Subcutaneous abdominal adipose tissue (tissue), 5 donors: ENCODE measurements at regions not wholly inside any gene's neighbourhood (a gene's known extent, or its start where the extent isn't known, plus 50 kb on each side); places are given as distances from the start of the nearest gene placed in this dataset.
"Not testable (repeated sequence)": the region's sequence is repeated elsewhere in the genome, so short reads cannot be mapped to it uniquely, and the experiment has no call there.

Source experiments
- H3K27ac ChIP-seq: one replicate; pipeline ENCODE4 v1.7.0; 2013; ENCODE audit warnings: low read depth, mild to moderate bottlenecking, inconsistent platforms, low read length, moderate library complexity
- H3K27me3 ChIP-seq, 5 donors: one replicate each; pipeline ENCODE4 v1.7.0; 2013; ENCODE audit warnings: low read length in 5 of 5, inconsistent platforms in 1 of 5; ENCODE audit not compliant: control insufficient read depth in 5 of 5, insufficient read depth in 4 of 5
- H3K36me3 ChIP-seq, 5 donors: one replicate each; pipeline ENCODE4 v1.7.0; 2013; ENCODE audit warnings: low read length in 5 of 5; ENCODE audit not compliant: control insufficient read depth in 5 of 5, insufficient read depth in 5 of 5
- H3K4me1 ChIP-seq, 5 donors: one replicate each; pipeline ENCODE4 v1.7.0; 2013; ENCODE audit warnings: low read length in 5 of 5, mild to moderate bottlenecking in 3 of 5, moderate library complexity in 1 of 5; ENCODE audit not compliant: control insufficient read depth in 5 of 5, insufficient read depth in 5 of 5
- H3K4me3 ChIP-seq, 5 donors: one replicate each; pipeline ENCODE4 v1.7.0; 2013; ENCODE audit warnings: low read length in 5 of 5, low read depth in 1 of 5
- H3K9ac ChIP-seq, 5 donors: one replicate each; pipeline ENCODE4 v1.7.0; 2013; ENCODE audit warnings: low read length in 5 of 5, mild to moderate bottlenecking in 4 of 5, moderate library complexity in 3 of 5
- H3K9me3 ChIP-seq, 5 donors: one replicate each; pipeline ENCODE4 v1.7.0; 2013; ENCODE audit warnings: low read length in 5 of 5; ENCODE audit not compliant: control insufficient read depth in 5 of 5
- donor health status: healthy.
- donor health status: healthy.
- donor health status: healthy.
- donor health status: healthy.
- donor health status: healthy.

DNA sequence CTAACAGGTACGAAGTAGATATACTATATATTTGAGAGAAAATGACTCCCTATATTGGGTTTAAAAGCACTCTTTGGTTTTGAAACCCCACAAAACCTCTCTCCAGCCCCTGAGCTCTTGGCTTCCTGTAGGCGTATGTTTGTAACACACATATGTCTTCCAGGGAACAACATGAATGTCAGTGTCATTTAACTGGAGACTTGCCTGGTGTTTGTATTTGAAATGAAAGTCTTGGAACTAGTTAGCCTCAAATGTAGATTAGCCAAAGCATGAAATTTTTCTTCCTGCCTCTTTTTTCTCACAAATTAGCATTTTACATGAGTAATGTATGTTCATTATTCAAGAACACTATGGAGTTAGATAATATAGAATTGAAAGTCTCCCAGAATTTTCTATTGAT, 411.8 kb upstream of the ASIC2 start:
- Histone ChIP-seq H3K36me3 (no peaks in the 10 kb centered on the region), H3K9me3 (peaks cover 0 to 3% (median 0%) of the 10 kb centered on the region in 5 donors), H3K4me1 (no peaks in the 10 kb centered on the region), H3K27me3 (peaks cover 0 to 8% (median 0%) of the 10 kb centered on the region in 5 donors), H3K27ac (no peak overlapping the region), H3K9ac (no peak overlapping the region), H3K4me3 (no peak overlapping the region)

DNA sequence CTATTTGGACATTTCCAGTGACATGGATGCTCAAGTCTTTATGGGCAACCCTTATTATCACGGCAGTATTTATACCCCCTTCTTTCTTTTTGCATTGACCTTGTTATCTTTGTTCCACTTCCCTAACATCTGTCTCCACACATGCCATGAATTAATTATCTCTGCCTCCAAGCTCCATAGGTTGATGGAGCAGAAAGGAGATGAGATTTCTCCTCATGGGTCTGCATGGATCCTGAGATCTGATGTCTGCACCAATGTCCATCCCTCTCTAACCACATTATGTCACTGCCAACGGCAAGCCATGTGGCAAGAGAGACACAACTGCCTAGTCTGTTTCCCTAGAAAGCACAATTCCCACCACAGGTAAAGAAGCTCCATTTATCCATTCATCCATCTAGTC, 416.8 kb upstream of the ASIC2 start:
- H3K36me3 ChIP-seq: no peaks in the 10 kb centered on the region
- no peaks in the 10 kb centered on the region for H3K4me1 ChIP-seq
- H3K4me3 ChIP-seq: no peak overlapping the region
- peaks cover 0 to 7% (median 3%) of the 10 kb centered on the region in 5 donors for H3K27me3 ChIP-seq
- H3K27ac ChIP-seq: no peak overlapping the region
- H3K9ac ChIP-seq: no peak overlapping the region
- H3K9me3 ChIP-seq: peaks cover 0 to 3% (median 0%) of the 10 kb centered on the region in 5 donors

DNA sequence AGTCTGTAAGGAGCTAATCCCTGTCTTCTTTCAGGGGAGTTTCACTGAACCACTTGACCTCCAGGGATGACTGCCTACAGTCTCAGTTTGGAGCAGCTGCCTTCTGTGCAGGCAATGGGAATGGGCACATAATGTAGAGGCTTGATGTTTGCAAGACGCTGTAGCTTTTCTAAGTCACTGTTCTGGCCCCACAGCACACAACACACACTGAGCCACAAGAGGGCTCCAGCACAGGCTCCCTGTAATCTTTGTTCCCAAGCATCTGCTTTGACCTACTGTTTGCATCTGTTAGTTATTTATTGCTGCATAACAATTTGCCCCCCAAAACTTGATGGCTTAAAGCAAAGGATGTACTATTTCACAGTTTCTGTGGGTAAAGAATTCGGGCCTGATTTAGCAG, 419.0 kb upstream of the ASIC2 start:
- no peak overlapping the region for H3K9ac ChIP-seq
- H3K4me1 ChIP-seq: no peaks in the 10 kb centered on the region
- H3K27me3 ChIP-seq: peaks cover 0 to 7% (median 3%) of the 10 kb centered on the region in 5 donors
- H3K9me3 ChIP-seq: no peaks in the 10 kb centered on the region
- H3K4me3 ChIP-seq: no peak overlapping the region
- no peaks in the 10 kb centered on the region for H3K36me3 ChIP-seq
- no peak overlapping the region for H3K27ac ChIP-seq

DNA sequence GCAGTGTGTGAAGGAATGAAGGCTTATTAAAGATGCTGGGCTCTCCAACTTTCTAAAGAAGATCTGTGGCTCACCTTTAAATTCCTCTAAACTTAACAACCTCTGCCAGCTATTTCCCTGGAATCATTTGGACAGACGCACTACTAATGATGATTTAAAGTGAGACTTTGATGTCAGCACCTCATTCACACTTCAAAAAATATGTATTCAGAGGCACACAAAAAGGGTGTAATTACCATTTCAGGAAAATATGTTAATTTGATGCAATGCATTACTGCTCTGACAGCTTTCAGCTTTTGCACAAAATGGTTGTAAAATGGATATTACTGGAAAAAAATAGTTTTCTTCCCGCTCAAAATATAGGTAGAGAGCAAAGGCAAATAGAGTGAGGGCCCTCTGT, 423.9 kb upstream of the ASIC2 start:
- Histone ChIP-seq H3K9ac (no peak overlapping the region), H3K4me1 (no peaks in the 10 kb centered on the region), H3K4me3 (no peak overlapping the region), H3K27ac (no peak overlapping the region), H3K27me3 (peaks cover 0 to 11% (median 6%) of the 10 kb centered on the region in 5 donors), H3K9me3 (no peaks in the 10 kb centered on the region), H3K36me3 (no peaks in the 10 kb centered on the region)

DNA sequence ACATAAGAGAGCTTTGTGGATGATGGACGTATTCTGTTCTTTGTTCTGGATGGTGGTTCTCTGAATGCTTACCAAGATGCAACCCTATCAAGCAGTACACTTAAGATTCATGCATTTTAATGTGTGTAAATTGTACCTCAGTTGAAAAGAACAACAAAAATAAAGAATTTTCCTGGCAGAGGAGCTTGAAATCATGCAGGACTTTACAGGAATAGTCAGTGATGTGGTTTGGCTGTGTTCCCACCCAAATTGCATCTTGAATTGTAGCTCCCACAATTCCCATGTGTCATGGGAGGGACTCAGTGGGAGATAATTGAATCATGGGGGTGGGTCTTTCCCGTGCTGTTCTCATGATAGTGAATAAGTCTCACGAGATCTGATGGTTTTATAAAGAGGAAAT, 430.6 kb upstream of the ASIC2 start:
- H3K9me3 ChIP-seq, H3K9ac ChIP-seq, H3K36me3 ChIP-seq, H3K4me1 ChIP-seq, H3K4me3 ChIP-seq, H3K27ac ChIP-seq: not testable (repeated sequence)
- H3K27me3 ChIP-seq: peaks cover 6 to 16% (median 8%) of the 10 kb centered on the region in 5 donors

DNA sequence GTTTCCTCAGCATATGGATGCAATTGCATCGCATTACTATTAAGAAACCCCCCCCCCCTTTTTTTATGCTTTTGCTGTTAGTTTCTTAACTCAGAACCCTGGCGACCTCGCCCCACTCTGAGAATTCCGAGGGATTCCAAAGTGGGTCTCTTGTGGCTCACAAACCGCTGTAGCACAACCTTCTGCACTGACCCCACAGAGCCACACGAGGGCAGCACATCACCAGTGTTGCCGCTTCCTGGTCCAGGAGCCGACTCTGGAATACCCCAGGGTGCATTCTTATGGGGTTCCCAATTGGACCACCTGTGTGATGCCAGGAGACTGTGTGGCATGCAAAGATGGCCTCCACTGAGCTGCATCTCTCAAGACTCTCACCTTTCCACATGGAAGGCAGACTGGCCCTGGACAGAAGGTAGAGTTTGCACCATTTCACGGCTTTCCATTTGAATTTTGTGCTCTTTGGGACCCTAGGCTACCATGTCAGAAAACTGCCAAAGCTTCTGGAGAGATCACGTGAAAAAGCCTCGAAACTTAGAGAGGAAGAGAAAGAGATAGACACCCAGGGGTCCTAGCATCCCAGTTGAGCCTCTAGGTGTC, 432.7 kb upstream of the ASIC2 start:
- H3K4me3 ChIP-seq: no peak overlapping the region
- H3K36me3 ChIP-seq: no peaks in the 10 kb centered on the region
- no peaks in the 10 kb centered on the region for H3K9me3 ChIP-seq
- peaks cover 3 to 10% (median 8%) of the 10 kb centered on the region in 5 donors for H3K27me3 ChIP-seq
- no peak overlapping the region for H3K9ac ChIP-seq
- H3K4me1 ChIP-seq: no peaks in the 10 kb centered on the region
- no peak overlapping the region for H3K27ac ChIP-seq

DNA sequence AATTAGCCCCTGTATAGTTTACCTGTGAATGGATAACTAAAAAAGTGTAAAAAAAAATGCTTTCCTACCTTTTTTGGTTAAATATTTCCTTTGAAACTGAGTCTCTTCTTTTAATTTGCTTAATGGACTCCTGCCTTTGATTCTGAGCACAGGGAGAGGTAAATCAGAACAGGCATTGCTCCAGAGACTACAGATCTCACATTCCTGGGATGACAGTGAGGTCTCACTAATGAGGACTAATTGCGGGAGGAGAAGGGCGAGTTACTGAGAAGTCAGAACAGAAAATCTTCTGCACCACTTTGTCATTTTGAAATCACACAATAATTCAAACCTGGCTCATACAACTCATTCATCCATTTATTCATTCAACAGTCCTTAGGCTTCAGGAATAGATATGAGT, 437.0 kb upstream of the ASIC2 start:
- Histone ChIP-seq H3K9ac (no peak overlapping the region), H3K36me3 (no peaks in the 10 kb centered on the region), H3K9me3 (peaks cover 0 to 6% (median 0%) of the 10 kb centered on the region in 5 donors), H3K4me1 (no peaks in the 10 kb centered on the region), H3K27me3 (peaks cover 4 to 21% (median 14%) of the 10 kb centered on the region in 5 donors), H3K27ac (no peak overlapping the region), H3K4me3 (no peak overlapping the region)

DNA sequence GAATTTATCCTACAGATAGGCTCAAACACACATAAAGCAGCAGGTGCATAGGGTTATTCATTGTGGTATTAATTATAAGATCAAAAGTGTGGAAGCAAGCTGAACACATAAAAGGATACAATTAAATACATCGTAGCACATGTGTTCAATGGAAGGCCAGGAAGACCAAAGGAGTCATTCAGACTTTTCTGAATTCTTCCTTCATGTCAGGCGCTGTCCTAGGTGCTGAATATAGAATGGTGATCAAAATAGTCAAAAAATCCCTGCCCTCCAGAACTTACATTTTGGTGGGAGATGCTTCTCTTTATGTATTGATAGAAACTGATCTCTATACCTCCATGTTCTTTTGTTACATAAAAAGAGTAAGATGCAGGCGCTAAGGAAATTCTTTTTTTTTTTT, 439.0 kb upstream of the ASIC2 start:
- H3K27me3 ChIP-seq: peaks cover 0 to 16% (median 6%) of the 10 kb centered on the region in 5 donors

DNA sequence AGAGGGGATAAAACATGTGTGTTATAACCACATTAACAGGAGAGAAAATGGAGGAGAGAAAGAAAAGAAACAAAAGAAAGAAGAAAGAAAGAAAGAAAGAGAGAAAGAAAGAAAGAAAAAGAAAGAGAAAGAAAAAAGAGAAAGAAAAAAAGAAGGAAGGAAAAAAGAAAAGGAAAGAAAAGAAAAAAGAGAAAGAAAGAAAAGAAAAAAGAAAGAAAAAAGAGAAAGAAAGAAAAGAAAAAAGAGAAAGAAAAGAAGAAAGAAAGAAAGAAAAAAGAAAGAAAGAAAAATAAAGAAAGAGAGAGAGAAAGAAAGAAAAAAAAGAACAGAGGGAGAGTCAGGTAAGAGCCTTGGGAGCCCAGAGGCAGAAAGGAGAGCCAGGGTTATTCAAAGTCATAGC, 446.6 kb upstream of the ASIC2 start:
- Histone ChIP-seq H3K27me3 (peaks cover 0 to 24% (median 7%) of the 10 kb centered on the region in 5 donors), H3K27ac (no peak overlapping the region), H3K9me3 (no peaks in the 10 kb centered on the region), H3K4me1 (no peaks in the 10 kb centered on the region), H3K4me3 (no peak overlapping the region), H3K9ac (no peak overlapping the region), H3K36me3 (no peaks in the 10 kb centered on the region)

More for the DNA sequence above, 439.0 kb upstream of the ASIC2 start:
- Histone ChIP-seq H3K9me3 (peaks cover 0 to 6% (median 0%) of the 10 kb centered on the region in 5 donors), H3K27ac (no peak overlapping the region), H3K4me1 (no peaks in the 10 kb centered on the region), H3K4me3 (no peak overlapping the region), H3K9ac (no peak overlapping the region), H3K36me3 (no peaks in the 10 kb centered on the region)

DNA sequence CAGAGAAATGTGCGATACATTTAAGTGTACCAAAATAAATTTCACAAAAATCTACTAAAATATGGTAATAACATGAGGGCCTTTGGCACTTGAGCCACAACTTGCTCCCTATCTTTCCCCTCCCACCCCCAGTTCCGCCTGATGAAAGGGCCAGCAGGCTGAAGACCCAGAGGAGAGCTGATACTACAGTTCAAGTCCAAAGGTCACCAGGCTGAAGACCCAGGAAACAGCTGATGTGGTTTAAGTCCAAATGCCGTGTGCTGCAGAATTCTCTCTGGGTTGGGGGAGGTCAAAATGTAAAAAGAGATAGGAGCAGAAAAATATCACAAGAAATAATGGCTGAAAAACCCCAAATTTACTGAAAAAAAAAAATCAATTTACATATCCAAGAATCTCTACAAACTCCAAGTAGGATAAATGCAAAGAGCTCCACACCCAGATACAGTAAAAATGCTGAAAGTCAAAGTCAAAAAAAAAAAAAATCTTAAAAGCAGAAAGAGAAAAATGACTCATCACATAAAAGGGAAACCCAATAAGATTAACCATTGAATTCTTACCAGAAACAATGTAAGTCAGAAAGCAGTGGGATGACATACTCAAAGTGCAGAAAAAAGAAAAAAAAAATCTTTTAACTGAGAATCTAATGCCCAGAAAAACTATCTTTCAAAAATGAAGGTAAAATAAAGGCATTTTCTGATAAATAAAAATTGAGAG, 452.1 kb upstream of the ASIC2 start:
- no peaks in the 10 kb centered on the region for H3K36me3 ChIP-seq
- no peak overlapping the region for H3K4me3 ChIP-seq
- no peak overlapping the region for H3K9ac ChIP-seq
- H3K4me1 ChIP-seq: no peaks in the 10 kb centered on the region
- H3K9me3 ChIP-seq: no peaks in the 10 kb centered on the region
- no peak overlapping the region for H3K27ac ChIP-seq
- H3K27me3 ChIP-seq: peaks cover 9 to 17% (median 12%) of the 10 kb centered on the region in 5 donors
